ENCODE measurements at regions not wholly inside any gene's neighbourhood (a gene's known extent, or its start where the extent isn't known, plus 50 kb on each side); places are given as distances from the start of the nearest gene placed in this dataset.
"Not testable (repeated sequence)": the region's sequence is repeated elsewhere in the genome, so short reads cannot be mapped to it uniquely, and the experiment has no call there.

DNA sequence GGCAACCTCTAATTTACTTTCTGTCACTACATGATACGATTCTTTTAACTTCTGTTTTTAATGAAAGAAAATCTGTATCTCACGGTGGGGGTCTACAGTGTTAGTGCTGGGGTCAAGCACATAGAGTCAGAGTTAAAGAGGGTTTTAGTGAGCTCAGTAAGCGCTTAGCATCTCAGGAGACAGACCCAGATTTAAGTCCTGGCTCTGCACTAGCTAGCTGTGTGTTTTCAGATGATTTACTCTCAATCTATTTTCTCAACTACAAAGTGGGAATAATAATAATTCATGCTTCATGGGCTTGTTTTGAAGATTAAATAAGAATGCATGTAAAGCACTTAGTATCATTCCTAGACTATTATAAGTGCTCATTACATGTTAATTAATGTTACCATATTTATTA, 63.4 kb upstream of the KBTBD8 start:
- DNase-seq (ENCODE audit: low spot score): no peak

GRCh38 chr3:66937041-66937440, 61.1 kb upstream of the KBTBD8 start:
- DNase-seq (ENCODE audit: low spot score): not testable (repeated sequence)

GRCh38 chr3:66938338-66938963, 59.7 kb upstream of the KBTBD8 start:
- DNase-seq (ENCODE audit: low spot score): peak; percentile 49

DNA sequence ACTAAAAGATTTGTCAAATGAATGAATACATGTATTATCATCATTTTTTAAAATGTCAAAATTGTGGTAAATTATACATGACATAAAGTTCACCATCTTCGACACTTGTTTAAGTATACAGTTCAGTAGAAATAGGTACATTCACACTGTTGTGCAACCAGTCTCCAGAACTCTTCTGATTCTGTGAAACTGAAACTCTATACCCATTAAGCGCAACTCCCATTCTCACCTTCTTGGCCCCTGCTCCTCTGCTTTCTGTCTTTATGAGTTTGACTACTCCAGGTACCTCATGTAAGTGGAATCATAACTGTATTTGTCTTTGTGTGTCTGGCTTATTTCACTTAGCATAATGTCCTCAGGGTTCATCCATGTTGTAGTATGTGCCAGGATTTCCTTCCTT, 50.1 kb upstream of the KBTBD8 start:
- no peak for DNase-seq (ENCODE audit: low spot score)
